ENCODE measurements at regions not wholly inside any gene's neighbourhood (a gene's known extent, or its start where the extent isn't known, plus 50 kb on each side); places are given as distances from the start of the nearest gene placed in this dataset.

- TF ChIP-seq POLR2AphosphoS5 (IDR thresholded peaks at IDR 0.05): no peak
- no peak for TF ChIP-seq CTCF (IDR thresholded peaks at IDR 0.05 in 8 of 11, conservative IDR thresholded peaks at IDR 0.05 in 3 of 11)
- no peak for TF ChIP-seq POLR2A (IDR thresholded peaks at IDR 0.05)
Measured at GRCh38 chr1:212228591-212229119, 56.6 kb upstream of the PPP2R5A start.
